HG03045 (cell line): ENCODE measurements at regions not wholly inside any gene's neighbourhood (a gene's known extent, or its start where the extent isn't known, plus 50 kb on each side); places are given as distances from the start of the nearest gene placed in this dataset.
"Not testable (repeated sequence)": the region's sequence is repeated elsewhere in the genome, so short reads cannot be mapped to it uniquely, and the experiment has no call there.

Experiments
- ATAC-seq: cut with Tn5 transposase; IDR thresholded peaks from one replicate; pipeline ENCODE4 v1.9.1; 2021; ENCODE audit warnings: mild to moderate bottlenecking, moderate library complexity; ENCODE audit not compliant: unreplicated experiment

DNA sequence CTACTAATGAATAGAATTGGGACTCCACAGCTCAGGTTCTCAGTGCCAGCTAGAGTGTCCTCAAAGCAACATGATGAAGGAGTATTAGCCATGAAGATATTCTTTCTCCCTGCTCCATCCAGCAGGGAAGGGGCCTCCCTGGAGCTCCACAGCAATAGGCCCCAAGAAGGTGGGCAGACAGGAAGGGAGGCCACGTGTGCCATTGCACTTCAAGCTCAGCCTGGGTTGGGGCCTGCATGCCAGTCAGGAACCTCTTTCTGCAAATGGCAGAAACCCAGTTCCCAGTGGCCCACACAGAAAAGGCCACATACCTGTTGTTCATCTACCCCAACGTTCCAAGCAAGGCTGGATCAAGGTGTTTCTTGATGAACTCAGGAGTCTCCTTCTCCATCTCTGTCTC, 357.5 kb upstream of the SFSWAP start:
- no peak for ATAC-seq

DNA sequence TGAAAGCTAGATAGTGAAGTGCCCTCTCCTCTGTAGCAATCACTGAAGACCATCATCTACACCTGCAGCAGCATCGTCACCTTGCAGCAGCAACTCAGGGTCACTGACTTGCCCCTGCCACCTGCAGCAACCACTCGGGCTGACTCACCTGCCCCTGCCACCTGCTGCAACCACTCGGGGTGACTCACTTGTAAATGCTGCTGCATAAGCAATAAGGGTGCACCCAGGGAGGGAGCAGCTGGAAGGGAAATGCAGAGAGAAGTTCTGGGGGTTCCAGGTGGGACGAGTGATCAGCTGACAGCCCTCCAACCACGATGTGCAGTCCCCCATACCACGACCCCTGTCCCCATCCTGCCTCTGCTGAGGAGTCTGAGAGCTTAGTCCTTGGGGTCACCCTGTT, 357.1 kb upstream of the SFSWAP start:
- no peak for ATAC-seq

DNA sequence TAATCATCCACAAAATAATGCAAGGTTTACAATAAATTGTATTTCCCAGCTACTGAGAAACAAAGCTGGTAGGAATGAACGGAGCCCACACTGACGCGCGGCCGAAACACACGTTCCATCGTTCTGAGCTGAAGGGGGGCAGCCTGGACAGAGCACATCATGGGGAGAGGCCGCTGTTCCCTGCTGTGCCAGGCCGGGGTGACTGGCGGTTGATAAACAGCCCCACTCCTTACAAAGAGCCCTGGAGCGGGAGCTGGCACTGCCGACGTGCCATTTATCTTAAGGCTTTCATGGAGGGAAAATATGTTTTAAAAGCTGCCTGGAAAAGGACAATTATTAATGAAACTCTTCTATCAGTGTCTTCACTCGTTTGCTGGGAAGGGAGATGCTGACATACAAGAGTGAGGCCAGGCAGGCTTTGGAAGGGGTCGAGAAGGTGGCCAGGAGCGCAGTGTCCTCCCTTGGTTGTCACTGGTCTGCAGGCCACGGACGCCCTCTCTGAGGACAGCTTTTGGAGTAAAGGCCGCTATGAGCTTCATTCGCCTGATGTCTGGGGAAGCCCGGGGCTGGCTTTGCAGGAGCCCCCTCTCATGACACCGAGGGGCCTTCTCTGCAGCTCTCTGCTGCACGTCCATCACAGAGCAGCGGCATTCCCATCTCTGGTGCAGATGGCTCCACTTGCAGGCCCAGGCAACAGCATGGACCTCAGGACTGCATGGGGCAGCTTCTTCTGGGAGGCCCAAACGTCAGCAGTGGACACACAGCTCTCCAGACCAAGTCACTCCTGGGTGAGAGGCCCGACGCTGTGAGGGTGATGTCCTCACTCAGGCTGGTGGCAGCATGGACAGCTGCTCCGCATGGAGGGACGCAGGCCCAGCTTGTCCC, 355.3 kb upstream of the SFSWAP start:
- no peak for ATAC-seq

DNA sequence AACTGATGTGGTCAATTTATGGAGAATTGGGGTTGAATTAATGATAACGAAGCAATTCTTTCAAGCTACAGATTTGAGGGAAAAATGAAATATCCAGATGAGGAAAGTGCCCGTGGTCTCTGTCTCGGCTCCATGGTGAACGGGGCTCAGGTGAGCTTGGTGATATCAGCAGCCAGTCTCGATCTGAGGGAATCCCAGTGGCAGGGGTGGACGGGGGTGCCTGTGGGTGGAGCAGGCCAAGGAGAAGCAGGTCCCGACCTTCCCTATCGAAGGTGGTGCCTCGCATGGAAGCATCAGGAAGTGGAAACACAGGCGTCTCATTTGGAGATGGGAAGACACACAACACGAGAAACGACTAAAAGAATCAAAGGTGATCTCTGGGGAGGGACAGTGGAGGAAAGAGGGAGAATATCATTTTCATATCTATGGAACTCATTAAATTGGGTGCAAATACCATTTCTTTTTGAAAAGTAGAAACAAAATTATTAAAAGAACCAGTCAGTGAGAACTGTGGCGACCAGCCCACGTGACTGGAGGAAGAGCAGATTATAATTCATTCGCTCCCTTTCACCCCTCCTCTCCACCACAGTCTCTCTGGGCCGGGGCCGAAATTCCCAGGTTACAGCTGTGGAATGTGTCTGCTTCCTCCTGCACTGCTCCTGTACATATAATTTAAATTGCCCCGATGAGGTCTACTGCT, 354.3 kb upstream of the SFSWAP start:
- no peak for ATAC-seq

DNA sequence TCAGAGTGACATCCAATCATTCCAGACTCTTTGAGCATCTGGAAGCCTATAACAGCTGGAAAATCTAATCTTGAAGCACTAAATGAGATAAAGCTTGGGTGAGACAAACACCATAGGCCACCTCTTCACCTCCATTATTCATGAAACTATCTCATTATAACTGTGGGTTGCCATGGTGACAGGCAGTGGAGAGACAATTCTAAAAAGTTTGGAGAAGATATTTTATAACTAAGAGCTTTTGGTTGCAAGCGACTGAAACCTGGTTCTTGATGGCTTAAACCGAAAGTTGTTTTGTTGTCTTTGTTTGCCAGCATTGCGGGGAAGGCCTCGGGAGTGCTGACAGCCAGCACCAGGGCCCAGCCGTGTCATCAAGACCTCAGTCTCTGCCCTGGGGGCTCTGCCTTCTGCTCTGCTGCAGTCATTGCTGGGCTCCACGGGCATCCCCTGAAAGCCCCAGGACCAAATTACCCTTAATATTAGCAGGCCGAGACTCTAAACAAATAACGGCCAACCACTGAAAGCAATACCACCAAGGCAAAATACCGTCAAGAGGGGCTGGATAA, 353.6 kb upstream of the SFSWAP start:
- no peak for ATAC-seq

DNA sequence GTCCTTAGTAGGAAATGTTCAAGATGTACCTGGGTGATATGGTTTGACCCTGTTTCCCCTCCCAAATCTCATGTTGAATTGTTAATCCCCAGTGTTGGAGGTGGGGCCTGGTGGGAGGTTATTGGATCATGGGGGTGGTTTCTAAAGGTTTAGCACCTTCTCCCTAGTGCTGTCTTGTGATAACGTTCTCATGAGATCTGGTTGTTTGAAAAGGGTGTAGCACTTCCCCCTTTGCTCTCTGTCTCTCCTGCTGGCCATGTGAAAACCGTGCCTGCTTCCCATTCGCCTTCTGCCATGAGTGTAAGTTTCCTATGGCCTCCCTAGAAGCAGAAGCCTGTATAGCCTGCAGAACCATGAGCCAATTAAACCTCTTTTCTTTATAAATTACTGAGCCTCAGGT, 353.0 kb upstream of the SFSWAP start:
- no peak for ATAC-seq

DNA sequence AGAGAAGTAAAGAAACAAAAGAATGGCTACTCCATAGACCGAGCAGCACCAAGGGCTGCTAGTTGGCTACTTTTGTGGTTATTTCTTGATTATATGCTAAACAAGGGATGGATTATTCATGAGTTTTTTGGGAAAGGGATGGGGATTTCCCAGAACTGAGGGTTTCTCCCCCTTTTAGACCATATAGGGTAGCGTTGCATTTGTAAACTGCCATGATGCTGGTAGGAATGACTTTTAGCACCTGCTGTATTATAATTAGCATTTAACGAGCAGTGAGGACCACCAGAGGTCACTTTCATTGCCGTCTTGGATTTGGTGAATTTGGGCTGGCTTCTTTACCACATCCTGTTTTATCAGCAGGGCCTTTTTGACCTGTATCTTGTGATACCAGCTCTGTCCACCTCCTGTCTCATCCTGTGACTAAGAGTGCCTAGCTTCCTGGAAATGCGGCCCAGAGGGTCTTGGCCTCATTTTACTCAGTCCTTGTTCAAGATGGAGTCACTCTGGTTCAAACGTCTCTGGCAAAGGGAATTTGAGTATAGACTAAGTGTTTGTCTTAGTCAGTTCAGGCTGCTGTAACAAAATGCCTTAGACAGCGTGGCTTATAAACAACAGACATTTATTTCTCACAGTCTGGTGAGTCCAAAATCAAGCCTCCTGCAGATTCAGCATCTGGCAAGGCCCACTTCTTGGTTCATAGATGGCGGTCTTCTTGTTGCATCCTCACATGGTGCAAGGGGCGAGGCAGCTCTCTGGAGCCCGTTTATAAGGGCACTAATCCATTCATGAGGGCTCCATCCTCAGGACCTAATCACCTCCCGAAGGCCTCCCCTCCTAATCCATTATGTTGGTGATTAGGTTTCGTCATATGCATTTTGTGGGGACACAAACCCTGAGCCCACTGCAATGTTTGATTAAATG, 348.3 kb upstream of the SFSWAP start:
- no peak for ATAC-seq

DNA sequence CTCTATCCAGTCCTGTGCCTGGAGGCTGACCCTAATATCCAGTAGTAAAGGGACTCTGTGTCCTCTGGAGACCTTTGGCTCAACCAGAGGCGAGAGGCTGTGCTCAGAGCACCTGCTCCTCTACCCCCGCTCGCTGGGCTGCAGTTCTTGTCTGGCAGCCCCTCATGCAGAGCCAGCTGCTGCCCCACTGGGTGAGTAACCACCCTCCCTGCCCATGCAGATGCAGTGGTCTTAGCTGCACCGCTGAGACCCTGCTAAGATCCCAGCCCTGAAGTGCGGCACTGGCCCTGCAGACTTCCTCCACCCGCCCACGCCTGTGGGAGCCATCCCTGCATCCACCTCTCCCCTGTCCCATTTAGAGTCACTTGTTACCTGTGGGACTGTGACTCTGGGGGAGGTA, 347.5 kb upstream of the SFSWAP start:
- ATAC-seq: no peak

DNA sequence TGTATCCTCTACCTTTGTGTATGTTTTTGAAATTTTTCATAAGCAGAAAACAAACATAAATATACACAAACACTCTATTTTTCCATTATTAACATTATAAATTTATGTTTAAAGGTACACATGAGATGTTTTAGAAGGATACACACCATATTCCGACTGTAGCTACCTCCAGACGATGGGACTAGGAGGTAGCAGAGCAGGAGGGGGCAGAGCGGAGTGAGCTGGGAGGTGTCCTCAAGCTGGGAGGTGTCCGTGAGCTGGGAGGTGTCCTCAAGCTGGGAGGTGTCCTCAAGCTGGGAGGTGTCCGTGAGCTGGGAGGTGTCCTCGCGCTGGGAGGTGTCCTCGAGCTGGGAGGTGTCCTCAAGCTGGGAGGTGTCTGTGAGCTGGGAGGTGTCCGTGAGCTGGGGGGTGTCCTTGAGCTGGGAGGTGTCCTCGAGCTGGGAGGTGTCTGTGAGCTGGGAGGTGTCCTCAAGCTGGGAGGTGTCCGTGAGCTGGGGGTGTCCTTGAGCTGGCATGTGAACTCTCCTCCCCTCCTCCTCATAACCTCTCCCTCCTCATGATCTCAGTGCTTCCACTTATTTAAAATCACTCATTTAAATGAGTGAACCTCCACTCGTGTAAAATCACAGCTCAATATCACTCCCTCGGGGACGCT, 346.9 kb upstream of the SFSWAP start:
- no peak for ATAC-seq

DNA sequence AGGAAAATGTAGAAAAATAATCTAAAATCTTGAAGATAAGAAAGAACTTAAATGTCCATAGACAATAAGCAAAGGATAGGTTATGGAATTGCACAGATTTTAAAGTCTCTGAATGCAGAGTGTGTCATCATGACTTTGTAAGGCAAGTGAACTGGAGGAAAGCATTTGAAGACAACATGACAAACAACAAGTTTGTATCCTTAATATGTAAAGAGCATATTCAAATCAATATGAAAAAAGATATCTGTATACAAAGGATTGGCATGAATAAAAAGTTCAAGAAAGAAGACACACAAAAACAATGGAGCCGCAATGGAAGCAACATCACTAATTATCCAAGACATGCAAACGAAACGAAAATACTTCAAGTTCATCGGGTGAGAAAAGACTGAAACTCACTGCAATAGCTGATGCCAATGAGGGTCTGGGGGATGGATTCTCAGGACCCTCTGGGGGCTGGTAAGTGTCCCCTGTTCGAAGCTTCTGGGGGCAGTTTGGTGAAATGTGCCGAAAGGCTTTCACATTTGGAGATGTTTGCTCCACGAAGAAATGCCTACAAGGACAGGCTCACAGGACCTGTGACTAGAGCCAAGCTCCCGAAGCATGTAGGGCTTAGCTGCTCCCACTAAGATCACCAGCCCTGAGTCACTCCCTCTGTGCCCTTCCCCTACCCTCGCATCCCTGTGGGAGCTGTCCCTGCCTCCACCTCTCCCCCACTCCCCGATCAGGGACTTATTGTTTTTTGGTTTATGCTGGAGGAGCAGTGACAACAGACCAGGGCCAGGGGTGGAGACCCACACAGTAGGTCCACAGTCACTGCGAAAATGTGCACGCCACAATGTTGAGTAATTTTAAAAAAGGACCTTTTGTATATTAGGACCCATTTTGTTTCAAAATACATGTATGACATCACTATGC, 345.7 kb upstream of the SFSWAP start:
- ATAC-seq: no peak

DNA sequence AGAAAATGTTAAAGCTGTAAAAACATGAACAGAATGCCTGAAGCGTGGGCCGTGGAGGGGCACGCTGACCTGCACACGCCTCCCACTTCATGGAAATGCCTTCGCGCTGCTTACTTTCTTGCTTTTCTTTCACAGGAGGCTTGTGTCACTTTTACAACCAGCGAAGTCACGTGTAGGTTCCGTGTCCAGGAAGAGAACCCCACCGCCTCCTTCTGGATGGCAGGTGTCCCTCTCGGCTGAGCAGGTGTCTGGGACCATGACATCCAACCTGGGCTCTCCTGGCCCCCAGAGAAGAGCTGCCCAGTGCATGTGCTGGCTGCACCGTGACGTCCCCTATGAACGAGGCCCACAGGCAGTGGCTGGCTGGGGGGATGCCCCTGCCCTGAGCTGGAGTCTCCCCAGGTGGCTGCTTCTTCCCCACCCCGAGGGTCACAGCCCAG, 345.0 kb upstream of the SFSWAP start:
- ATAC-seq: no peak

DNA sequence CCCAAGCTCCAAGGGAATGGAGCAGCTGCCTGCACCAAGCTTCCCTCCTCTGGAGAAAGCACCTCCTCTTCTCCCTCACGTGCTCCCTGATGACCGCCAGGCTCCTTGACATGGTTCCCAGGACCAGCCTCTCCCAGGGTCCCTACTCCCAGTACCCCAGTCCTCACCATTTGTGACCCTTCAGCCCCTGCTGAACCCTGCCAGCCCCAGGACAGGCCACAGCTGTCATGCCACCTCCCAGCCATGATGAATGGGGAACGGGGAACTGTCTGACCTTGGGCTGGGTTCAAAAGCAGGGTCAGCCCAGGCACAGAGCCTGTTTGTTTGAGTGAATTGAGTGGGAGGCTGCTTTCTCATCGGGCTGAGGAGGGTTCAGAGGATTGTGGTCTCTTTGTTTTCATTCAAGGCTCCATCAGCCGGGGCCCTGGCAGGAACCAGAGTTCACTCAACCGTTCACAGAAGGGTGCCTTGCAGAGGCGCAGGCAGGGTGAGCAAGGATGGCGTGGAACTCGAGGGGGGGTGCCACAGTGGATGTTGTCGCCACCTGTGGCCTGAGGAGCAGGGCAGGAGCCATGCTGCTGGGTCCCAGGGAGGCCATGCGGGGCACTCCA, 344.5 kb upstream of the SFSWAP start:
- ATAC-seq: no peak

DNA sequence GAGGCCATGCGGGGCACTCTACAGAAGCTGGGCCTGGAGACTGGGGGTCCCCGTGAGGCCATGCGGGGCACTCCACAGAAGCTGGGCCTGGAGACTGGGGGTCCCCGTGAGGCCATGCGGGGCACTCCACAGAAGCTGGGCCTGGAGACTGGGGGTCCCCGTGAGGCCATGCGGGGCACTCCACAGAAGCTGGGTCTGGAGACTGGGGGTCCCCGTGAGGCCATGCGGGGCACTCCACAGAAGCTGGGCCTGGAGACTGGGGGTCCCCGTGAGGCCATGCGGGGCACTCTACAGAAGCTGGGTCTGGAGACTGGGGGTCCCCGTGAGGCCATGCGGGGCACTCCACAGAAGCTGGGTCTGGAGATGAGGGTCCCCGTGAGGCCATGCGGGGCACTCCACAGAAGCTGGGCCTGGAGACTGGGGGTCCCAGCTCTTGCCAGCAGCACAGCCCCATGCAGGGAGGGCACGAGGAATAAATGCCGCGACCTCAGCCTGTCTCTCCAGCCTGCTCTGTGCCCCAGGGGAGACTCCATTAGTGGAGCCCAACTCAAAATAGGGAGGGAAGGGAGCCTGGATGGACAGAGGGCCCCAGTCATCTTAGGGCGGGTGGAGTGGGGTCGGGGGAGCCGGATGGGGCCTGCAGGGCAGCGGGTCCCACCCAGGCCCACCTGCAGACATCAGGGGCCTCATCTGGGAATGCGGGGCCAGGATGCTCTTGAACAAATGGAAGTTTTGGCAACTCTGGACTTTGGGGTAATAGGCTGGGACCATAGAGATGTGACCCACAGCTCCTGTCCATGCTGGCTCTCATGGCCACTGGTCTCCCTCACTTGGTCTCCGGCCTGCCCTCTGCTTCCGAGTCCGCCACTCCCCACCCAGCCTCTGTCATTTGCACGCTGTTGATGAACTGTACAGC, 343.6 kb upstream of the SFSWAP start:
- not testable (repeated sequence) for ATAC-seq

DNA sequence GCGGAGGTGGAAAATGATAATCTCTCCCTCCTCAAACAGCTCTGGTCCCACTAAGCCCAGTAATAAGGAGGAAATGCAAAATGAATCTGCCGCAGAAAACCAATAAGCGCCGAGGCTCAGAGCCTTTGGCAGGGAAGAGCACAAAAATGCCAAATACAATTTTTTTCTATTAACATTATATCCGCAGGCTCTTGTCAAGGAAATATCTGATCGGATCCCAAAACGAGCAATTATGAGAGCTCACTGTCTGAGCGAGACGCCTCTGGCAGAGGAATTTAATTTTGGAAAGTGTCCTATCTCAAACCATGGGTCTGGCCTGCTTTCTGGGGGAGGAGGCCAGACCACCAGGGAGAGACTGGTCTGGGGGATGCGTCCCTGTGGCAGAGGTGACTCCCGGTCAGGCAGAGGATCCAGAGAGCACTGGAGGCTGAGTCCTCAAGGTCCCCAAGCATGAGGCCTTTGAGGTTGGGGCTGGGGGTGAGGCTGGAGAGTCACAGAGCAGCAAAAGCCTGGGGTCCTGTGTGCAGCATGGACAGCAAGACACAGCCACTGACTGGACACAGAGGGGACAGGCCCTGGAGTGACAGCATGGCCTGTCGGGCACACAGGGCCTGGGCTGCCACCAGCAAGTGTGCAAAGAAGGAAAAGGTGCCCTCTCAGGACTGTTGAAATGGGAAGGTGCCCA, 342.8 kb upstream of the SFSWAP start:
- no peak for ATAC-seq

DNA sequence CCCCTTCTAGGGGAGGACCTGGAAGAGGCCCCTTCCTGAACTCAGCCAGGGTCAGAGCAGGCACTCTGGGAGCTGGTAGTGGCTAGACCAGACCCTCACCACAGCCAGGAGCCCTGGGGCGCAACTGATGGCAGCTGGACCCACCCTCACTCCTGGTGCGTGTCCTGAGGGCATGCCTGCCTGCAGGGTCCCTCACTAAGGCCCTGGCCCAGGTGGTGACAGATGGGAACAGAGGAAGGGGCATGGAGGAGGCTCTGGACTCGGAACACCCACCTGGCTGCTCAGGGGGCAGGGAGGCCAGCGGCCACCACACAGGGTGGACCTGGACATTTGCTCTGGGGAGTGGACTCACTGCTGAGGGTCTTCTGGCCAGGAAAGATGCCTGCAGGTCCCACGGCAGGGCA, 342.2 kb upstream of the SFSWAP start:
- ATAC-seq: no peak

DNA sequence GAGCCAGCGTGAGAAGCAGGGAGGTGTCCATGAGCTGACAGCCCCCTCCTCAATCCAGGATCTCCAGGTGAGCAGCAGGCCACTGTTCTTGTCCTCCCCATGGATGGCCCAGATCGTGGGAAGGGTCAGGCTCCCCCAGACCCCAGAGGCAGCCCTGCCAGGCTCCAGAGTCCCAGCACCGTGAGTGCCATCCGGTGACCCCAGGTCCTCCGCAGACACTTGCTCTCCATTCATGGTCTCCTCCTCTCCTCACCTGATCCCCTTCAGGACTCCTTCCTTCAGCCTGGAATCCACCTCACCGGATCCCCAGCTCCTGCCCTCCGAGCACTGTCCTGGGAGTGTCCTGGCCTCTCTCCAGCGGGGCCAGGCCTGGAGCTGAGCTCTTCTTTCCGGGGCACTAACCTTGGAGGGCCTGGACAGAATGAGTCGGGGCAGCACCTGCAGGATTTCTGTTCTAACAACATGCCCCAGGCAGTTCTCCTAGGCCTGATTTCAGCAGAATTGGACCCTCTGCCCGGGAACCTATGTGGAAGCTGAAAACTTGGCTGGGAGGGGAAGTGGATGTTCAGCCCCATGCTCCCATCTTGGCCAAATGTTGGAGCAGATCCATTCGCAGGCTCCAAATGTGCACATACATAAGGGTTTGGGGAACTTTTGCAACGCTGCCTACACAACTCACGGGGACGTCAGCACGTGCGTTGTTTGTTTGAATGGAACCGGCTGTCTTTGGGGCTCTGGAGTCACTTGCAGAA, 341.6 kb upstream of the SFSWAP start:
- no peak for ATAC-seq

DNA sequence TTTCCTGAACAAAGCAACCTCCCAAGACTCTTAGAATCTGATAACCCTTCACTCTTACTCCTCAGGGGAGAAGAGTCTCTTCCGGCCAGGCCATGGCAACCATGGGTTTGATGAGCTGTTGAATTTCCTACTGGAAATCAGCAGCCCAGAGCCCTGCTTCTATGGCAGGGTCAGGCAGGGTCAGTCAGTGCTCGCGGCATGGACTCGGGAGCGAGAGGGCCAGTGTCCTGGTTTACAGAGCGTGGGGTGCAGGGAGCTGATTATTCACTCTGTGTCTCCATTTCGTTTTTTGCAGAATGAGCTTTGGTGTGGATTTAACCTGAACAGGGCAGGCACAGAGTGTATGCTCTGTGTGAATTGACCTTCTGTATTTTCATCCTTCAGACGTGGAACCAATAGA, 340.6 kb upstream of the SFSWAP start:
- ATAC-seq: no peak
